ENCODE measurements at regions not wholly inside any gene's neighbourhood (a gene's known extent, or its start where the extent isn't known, plus 50 kb on each side); places are given as distances from the start of the nearest gene placed in this dataset.
"Not testable (repeated sequence)": the region's sequence is repeated elsewhere in the genome, so short reads cannot be mapped to it uniquely, and the experiment has no call there.

GRCh38 chr7:10724449-10724848 is 249.2 kb upstream of the PHF14 start:
- DNase-seq: no peak

GRCh38 chr7:10727636-10728035 is 246.0 kb upstream of the PHF14 start:
- DNase-seq: no peak

GRCh38 chr7:10731253-10731773 is 242.4 kb upstream of the PHF14 start:
- DNase-seq: no peak

GRCh38 chr7:10733747-10734146 is 239.9 kb upstream of the PHF14 start:
- no peak for DNase-seq

- no peak for DNase-seq
Measured at GRCh38 chr7:10734595-10734994, 239.1 kb upstream of the PHF14 start.

- no peak for DNase-seq
Measured at GRCh38 chr7:10739401-10739800, 234.3 kb upstream of the PHF14 start.

GRCh38 chr7:10740805-10741204 is 232.9 kb upstream of the PHF14 start:
- no peak for DNase-seq

- DNase-seq: no peak
Measured at GRCh38 chr7:10756981-10757380, 216.7 kb upstream of the PHF14 start.

GRCh38 chr7:10759120-10759519 is 214.6 kb upstream of the PHF14 start:
- no peak for DNase-seq

GRCh38 chr7:10767771-10768170 is 205.9 kb upstream of the PHF14 start:
- DNase-seq: no peak

GRCh38 chr7:10770176-10770575 is 203.5 kb upstream of the PHF14 start:
- DNase-seq: no peak

GRCh38 chr7:10773430-10773829 is 200.2 kb upstream of the PHF14 start:
- no peak for DNase-seq

GRCh38 chr7:10779465-10780399 is 193.9 kb upstream of the PHF14 start:
- DNase-seq: no peak

- DNase-seq: no peak
Measured at GRCh38 chr7:10780400-10780747, 193.3 kb upstream of the PHF14 start.

- DNase-seq: not testable (repeated sequence)
Measured at GRCh38 chr7:10786976-10787375, 186.7 kb upstream of the PHF14 start.

GRCh38 chr7:10789170-10789569 is 184.5 kb upstream of the PHF14 start:
- DNase-seq: no peak

- DNase-seq: no peak
Measured at GRCh38 chr7:10790910-10791309, 182.8 kb upstream of the PHF14 start.

GRCh38 chr7:10793995-10794775 is 179.5 kb upstream of the PHF14 start:
- DNase-seq: no peak

GRCh38 chr7:10797157-10797556 is 176.5 kb upstream of the PHF14 start:
- DNase-seq: no peak

- DNase-seq: no peak
Measured at GRCh38 chr7:10798044-10798443, 175.6 kb upstream of the PHF14 start.

GRCh38 chr7:10799475-10799874 is 174.2 kb upstream of the PHF14 start:
- DNase-seq: no peak

GRCh38 chr7:10802011-10802410 is 171.7 kb upstream of the PHF14 start:
- no peak for DNase-seq

GRCh38 chr7:10802526-10802925 is 171.1 kb upstream of the PHF14 start:
- DNase-seq: no peak

- DNase-seq: no peak
Measured at GRCh38 chr7:10803720-10804119, 170.0 kb upstream of the PHF14 start.

All from DMS153 (cell line).